Omental fat pad (tissue), 3 donors: ENCODE measurements at regions not wholly inside any gene's neighbourhood (a gene's known extent, or its start where the extent isn't known, plus 50 kb on each side); places are given as distances from the start of the nearest gene placed in this dataset.
"Not testable (repeated sequence)": the region's sequence is repeated elsewhere in the genome, so short reads cannot be mapped to it uniquely, and the experiment has no call there.

Source experiments
- ATAC-seq: fragments of 150-250 bp; one replicate; pipeline ENCODE4 v1.9.1; 2016; ENCODE audit warnings: mild to moderate bottlenecking, moderate library complexity; ENCODE audit not compliant: low FRiP score
- DNase-seq: peaks from one replicate; pipeline ENCODE4 v3.0.0-alpha.2; 2019; ENCODE audit warnings: low spot score
- CTCF ChIP-seq, 3 donors: fragments of 450-650 bp; IDR thresholded peaks; one replicate each; pipeline ENCODE4 v1.5.1; 2016 to 2017; ENCODE audit warnings: antibody characterized with exemption in 3 of 3, mild to moderate bottlenecking in 3 of 3, moderate library complexity in 2 of 3

- TF ChIP-seq CTCF (IDR thresholded peaks at IDR 0.05): no peak
- no peak for ATAC-seq
- no peak for DNase-seq
These were observed 301.6 kb downstream of the ISL1 start for GRCh38 chr5:51684794-51685355.

- ATAC-seq: no peak
- TF ChIP-seq CTCF (IDR thresholded peaks at IDR 0.05): no peak
- no peak for DNase-seq
These were observed 302.2 kb downstream of the ISL1 start for GRCh38 chr5:51685419-51685818.

GRCh38 chr5:51686622-51687021 is 303.4 kb downstream of the ISL1 start:
- ATAC-seq (no peak), DNase-seq (no peak)
- TF ChIP-seq CTCF (IDR thresholded peaks at IDR 0.05): no peak

GRCh38 chr5:51691538-51692079 is 308.4 kb downstream of the ISL1 start:
- no peak for ATAC-seq
- TF ChIP-seq CTCF (IDR thresholded peaks at IDR 0.05): no peak
- DNase-seq: no peak

DNA sequence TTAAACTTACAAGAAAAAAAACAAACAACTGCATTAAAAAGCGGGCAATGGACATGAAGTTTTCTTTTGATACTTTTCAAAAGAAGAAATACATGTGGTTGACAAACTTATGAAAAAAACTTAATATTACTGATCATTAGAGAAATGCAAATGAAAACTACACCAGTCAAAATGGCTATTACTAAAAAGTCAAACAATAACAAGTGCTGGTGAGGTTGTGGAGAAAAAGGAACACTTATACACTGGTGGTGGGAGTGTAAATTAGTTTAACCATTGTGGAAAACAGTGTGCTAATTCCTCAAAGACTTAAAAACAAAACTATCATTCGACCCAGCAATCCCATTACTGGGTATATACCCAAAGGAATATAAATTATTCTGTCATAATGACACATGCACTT is 311.6 kb downstream of the ISL1 start:
- no peak for TF ChIP-seq CTCF (IDR thresholded peaks at IDR 0.05)
- no peak for ATAC-seq
- DNase-seq: no peak

GRCh38 chr5:51696122-51696521 is 312.9 kb downstream of the ISL1 start:
- no peak for DNase-seq
- no peak for TF ChIP-seq CTCF (IDR thresholded peaks at IDR 0.05)
- ATAC-seq: no peak

- DNase-seq, ATAC-seq: not testable (repeated sequence)
These were observed 318.8 kb downstream of the ISL1 start for GRCh38 chr5:51702046-51702445.
